K562 (cell line): ENCODE measurements at regions not wholly inside any gene's neighbourhood (a gene's known extent, or its start where the extent isn't known, plus 50 kb on each side); places are given as distances from the start of the nearest gene placed in this dataset.

Source experiments
- CTCF ChIP-seq, 3 experiments: IDR thresholded peaks in 2 of 3; conservative IDR thresholded peaks in 1 of 3; 2 replicates each; pipeline ENCODE4 v1.5.1; 2011 to 2012; ENCODE audit warnings: low read length in 3 of 3, mild to moderate bottlenecking in 3 of 3, control low read depth in 2 of 3, improper control_type of control experiment in 1 of 3, inconsistent platforms in 1 of 3, low read depth in 1 of 3, mixed read lengths in 1 of 3, moderate library complexity in 1 of 3; ENCODE audit not compliant: insufficient read depth in 2 of 3
- ESRRA ChIP-seq: fragments of 450-650 bp; IDR thresholded peaks from 2 replicates; pipeline ENCODE4 v1.6.1; 2014; ENCODE audit warnings: low read depth, mild to moderate bottlenecking, moderate library complexity, borderline replicate concordance
- RAD21 ChIP-seq, 2 experiments: fragments of 250-450 bp in 1 of 2; fragments of 450-650 bp in 1 of 2; sonication (Bioruptor Pico) in 1 of 2; formaldehyde crosslinking in 1 of 2; IDR thresholded peaks in 1 of 2; conservative IDR thresholded peaks in 1 of 2; 2 replicates each; pipeline versions ENCODE4 v1.4.0 to v1.8.0; 2020 to 2022; ENCODE audit warnings: mild to moderate bottlenecking in 2 of 2, moderate library complexity in 1 of 2
- SIX5 ChIP-seq, 2 experiments: IDR thresholded peaks; 2 replicates each; pipeline ENCODE4 v1.6.1; 2011; ENCODE audit warnings: low read length in 2 of 2, borderline replicate concordance in 1 of 2, low read depth in 1 of 2, mild to moderate bottlenecking in 1 of 2, moderate library complexity in 1 of 2; ENCODE audit not compliant: insufficient read depth in 1 of 2
- USF2 ChIP-seq: sonication (generic); formaldehyde crosslinking; IDR thresholded peaks from 2 replicates; pipeline ENCODE4 v1.5.0; 2020; ENCODE audit warnings: missing genetic modification reagents

- TF ChIP-seq USF2 (CRISPR knock-in tag) (no peak), RAD21 (CRISPR knock-in tag; conservative IDR thresholded peaks at IDR 0.05 in 1 of 2, IDR thresholded peaks at IDR 0.05 in 1 of 2) (no peak), ESRRA (no peak), CTCF (IDR thresholded peaks at IDR 0.05 in 2 of 3, conservative IDR thresholded peaks at IDR 0.05 in 1 of 3; ENCODE audit: insufficient read depth in 2 of 3, low read depth in 1 of 3, low read length in 3 of 3) (no peak), SIX5 (IDR thresholded peaks at IDR 0.05; ENCODE audit: borderline replicate concordance in 1 of 2, insufficient read depth in 1 of 2, low read depth in 1 of 2, low read length in 2 of 2) (no peak)
Observed at GRCh38 chr1:177620636-177621190, 349.1 kb downstream of the SEC16B start.
